Naive thymus-derived CD8-positive, alpha-beta T cell (primary cell): ENCODE measurements at regions not wholly inside any gene's neighbourhood (a gene's known extent, or its start where the extent isn't known, plus 50 kb on each side); places are given as distances from the start of the nearest gene placed in this dataset.
"Not testable (repeated sequence)": the region's sequence is repeated elsewhere in the genome, so short reads cannot be mapped to it uniquely, and the experiment has no call there.

Experiments
- ATAC-seq, 2 donors: fragments of 150-1000 bp; cut with Tn5 transposase in 1 of 2; sonication (Bioruptor Pico), chemical (Tn5 transposase) in 1 of 2; 1 replicate in 1 of 2; 2 replicates in 1 of 2; pipeline ENCODE4 v1.10.0; 2021; ENCODE audit warnings: mild to moderate bottlenecking in 2 of 2, moderate library complexity in 2 of 2
- POLR2A ChIA-PET: fragments of 350-600 bp; sonication (Branson Sonifier 250); formaldehyde crosslinking; loops from one replicate; lab custom pipeline; 2021; ENCODE audit warnings: antibody characterized with exemption; lab: Charles Lee
- DNase-seq, 10 donors: peaks; one replicate each; pipeline versions ENCODE4 v3.0.0 to v3.0.0-alpha.2; 2020 to 2022
- H3K27ac Mint-ChIP-seq, 10 donors: one replicate each; pipeline ENCODE4 v1.8.0; 2020 to 2022; ENCODE audit warnings: mild to moderate bottlenecking in 10 of 10, mixed read lengths in 10 of 10, moderate library complexity in 4 of 10, inconsistent platforms in 1 of 10
- H3K27me3 Mint-ChIP-seq, 5 donors: one replicate each; pipeline ENCODE4 v1.8.0; 2021 to 2022; ENCODE audit warnings: mixed read lengths in 5 of 5
- H3K36me3 Mint-ChIP-seq, 3 donors: one replicate each; pipeline ENCODE4 v1.8.0; 2020 to 2022; ENCODE audit warnings: mixed read lengths in 3 of 3, mild to moderate bottlenecking in 2 of 3, inconsistent platforms in 1 of 3
- H3K4me1 Mint-ChIP-seq, 4 donors: one replicate each; pipeline ENCODE4 v1.8.0; 2021 to 2022; ENCODE audit warnings: mixed read lengths in 4 of 4
- H3K4me3 Mint-ChIP-seq, 10 donors: one replicate each; pipeline ENCODE4 v1.8.0; 2020 to 2022; ENCODE audit warnings: mild to moderate bottlenecking in 10 of 10, mixed read lengths in 10 of 10, moderate library complexity in 6 of 10, inconsistent platforms in 1 of 10
- H3K9me3 Mint-ChIP-seq, 9 donors: one replicate each; pipeline ENCODE4 v1.8.0; 2020 to 2022; ENCODE audit warnings: mixed read lengths in 9 of 9, mild to moderate bottlenecking in 3 of 9, inconsistent platforms in 1 of 9, moderate library complexity in 1 of 9

- Mint-ChIP-seq H3K4me1 (no peaks in the 10 kb centered on the region), H3K4me3 (no peak overlapping the region), H3K27me3 (no peaks in the 10 kb centered on the region), H3K27ac (no peak overlapping the region), H3K9me3 (peaks cover 0 to 4% (median 0%) of the 10 kb centered on the region in 9 donors), H3K36me3 (no peaks in the 10 kb centered on the region)
- ATAC-seq (no peak), DNase-seq (no peak)
- POLR2A ChIA-PET = no interaction called here
Measured at GRCh38 chr3:35448121-35448520, 191.2 kb upstream of the ARPP21 start.

- Mint-ChIP-seq H3K4me1 (no peaks in the 10 kb centered on the region), H3K9me3 (peaks cover 0 to 4% (median 0%) of the 10 kb centered on the region in 9 donors), H3K4me3 (no peak overlapping the region), H3K27me3 (no peaks in the 10 kb centered on the region), H3K27ac (no peak overlapping the region), H3K36me3 (peaks cover 0 to 4% (median 0%) of the 10 kb centered on the region in 3 donors)
- ATAC-seq = no peak
- POLR2A ChIA-PET = no interaction called here
- DNase-seq = no peak
Measured at GRCh38 chr3:35448681-35449080, 190.6 kb upstream of the ARPP21 start.

GRCh38 chr3:35454819-35455218 lies 184.5 kb upstream of the ARPP21 start:
- H3K27me3 Mint-ChIP-seq, DNase-seq, H3K4me3 Mint-ChIP-seq, ATAC-seq, H3K4me1 Mint-ChIP-seq, H3K27ac Mint-ChIP-seq, POLR2A ChIA-PET: not testable (repeated sequence)
- Mint-ChIP-seq H3K36me3 (peaks cover 0 to 11% (median 0%) of the 10 kb centered on the region in 3 donors), H3K9me3 (peaks cover 0 to 28% (median 5%) of the 10 kb centered on the region in 9 donors)

- Mint-ChIP-seq H3K9me3 (peaks cover 0 to 26% (median 4%) of the 10 kb centered on the region in 9 donors), H3K4me3 (no peak overlapping the region), H3K27me3 (no peaks in the 10 kb centered on the region), H3K4me1 (no peaks in the 10 kb centered on the region), H3K27ac (no peak overlapping the region), H3K36me3 (no peaks in the 10 kb centered on the region)
- POLR2A ChIA-PET = no interaction called here
- DNase-seq (no peak), ATAC-seq (no peak)
Measured at GRCh38 chr3:35473956-35474355, 165.4 kb upstream of the ARPP21 start.

- H3K27me3 Mint-ChIP-seq, H3K27ac Mint-ChIP-seq, H3K4me1 Mint-ChIP-seq, DNase-seq, POLR2A ChIA-PET, ATAC-seq, H3K4me3 Mint-ChIP-seq, H3K36me3 Mint-ChIP-seq: not testable (repeated sequence)
- peaks cover 0 to 20% (median 10%) of the 10 kb centered on the region in 9 donors for H3K9me3 Mint-ChIP-seq
Measured at GRCh38 chr3:35482566-35482965, 156.8 kb upstream of the ARPP21 start.

GRCh38 chr3:35483131-35483530 lies 156.2 kb upstream of the ARPP21 start:
- no peak for DNase-seq
- Mint-ChIP-seq H3K27ac (no peak overlapping the region), H3K4me1 (peaks cover 0 to 5% (median 0%) of the 10 kb centered on the region in 4 donors), H3K27me3 (peaks cover 0 to 4% (median 0%) of the 10 kb centered on the region in 5 donors), H3K4me3 (no peak overlapping the region), H3K9me3 (peaks cover 0 to 17% (median 10%) of the 10 kb centered on the region in 9 donors), H3K36me3 (peaks cover 0 to 3% (median 0%) of the 10 kb centered on the region in 3 donors)
- POLR2A ChIA-PET = no interaction called here
- no peak for ATAC-seq

GRCh38 chr3:35484929-35485530 lies 154.3 kb upstream of the ARPP21 start:
- ATAC-seq = no peak
- no peak overlapping the region for H3K27ac Mint-ChIP-seq
- no peak overlapping the region for H3K4me3 Mint-ChIP-seq
- H3K27me3 Mint-ChIP-seq = peaks cover 0 to 4% (median 0%) of the 10 kb centered on the region in 5 donors
- peaks cover 0 to 13% (median 8%) of the 10 kb centered on the region in 9 donors for H3K9me3 Mint-ChIP-seq
- H3K4me1 Mint-ChIP-seq = peaks cover 0 to 5% (median 0%) of the 10 kb centered on the region in 4 donors
- peaks cover 0 to 3% (median 0%) of the 10 kb centered on the region in 3 donors for H3K36me3 Mint-ChIP-seq
- DNase-seq = no peak
- POLR2A ChIA-PET = no interaction called here

GRCh38 chr3:35486295-35486694 lies 153.0 kb upstream of the ARPP21 start:
- ATAC-seq = no peak
- no peak overlapping the region for H3K27ac Mint-ChIP-seq
- POLR2A ChIA-PET = no interaction called here

GRCh38 chr3:35487376-35487775 lies 151.9 kb upstream of the ARPP21 start:
- Mint-ChIP-seq H3K9me3 (peaks cover 0 to 13% (median 2%) of the 10 kb centered on the region in 9 donors), H3K4me1 (peaks cover 0 to 5% (median 0%) of the 10 kb centered on the region in 4 donors), H3K36me3 (no peaks in the 10 kb centered on the region), H3K4me3 (no peak overlapping the region), H3K27ac (no peak overlapping the region), H3K27me3 (peaks cover 0 to 3% (median 0%) of the 10 kb centered on the region in 5 donors)
- no peak for DNase-seq
- no peak for ATAC-seq
- POLR2A ChIA-PET = no interaction called here

More at GRCh38 chr3:35486295-35486694, 153.0 kb upstream of the ARPP21 start:
- Mint-ChIP-seq H3K9me3 (peaks cover 0 to 9% (median 2%) of the 10 kb centered on the region in 9 donors), H3K4me1 (peaks cover 0 to 5% (median 0%) of the 10 kb centered on the region in 4 donors), H3K36me3 (no peaks in the 10 kb centered on the region), H3K27me3 (peaks cover 0 to 3% (median 0%) of the 10 kb centered on the region in 5 donors), H3K4me3 (no peak overlapping the region)
- no peak for DNase-seq

GRCh38 chr3:35488526-35488925 lies 150.8 kb upstream of the ARPP21 start:
- Mint-ChIP-seq H3K4me3 (no peak overlapping the region), H3K27me3 (peaks cover 0 to 3% (median 0%) of the 10 kb centered on the region in 5 donors), H3K36me3 (no peaks in the 10 kb centered on the region), H3K27ac (no peak overlapping the region), H3K9me3 (peaks cover 0 to 13% (median 0%) of the 10 kb centered on the region in 9 donors), H3K4me1 (peaks cover 0 to 5% (median 0%) of the 10 kb centered on the region in 4 donors)
- POLR2A ChIA-PET = no interaction called here
- no peak for DNase-seq
- no peak for ATAC-seq

GRCh38 chr3:35492841-35493240 lies 146.5 kb upstream of the ARPP21 start:
- H3K4me1 Mint-ChIP-seq = no peaks in the 10 kb centered on the region
- no peak overlapping the region for H3K4me3 Mint-ChIP-seq
- H3K27me3 Mint-ChIP-seq = no peaks in the 10 kb centered on the region
- H3K9me3 Mint-ChIP-seq = peaks cover 0 to 16% (median 2%) of the 10 kb centered on the region in 9 donors
- DNase-seq (no peak), ATAC-seq (no peak)
- peaks cover 0 to under 1% (median 0%) of the 10 kb centered on the region in 3 donors for H3K36me3 Mint-ChIP-seq
- POLR2A ChIA-PET = no interaction called here
- H3K27ac Mint-ChIP-seq = no peak overlapping the region

- ATAC-seq (no peak), DNase-seq (no peak)
- Mint-ChIP-seq H3K4me3 (no peak overlapping the region), H3K36me3 (peaks cover 0 to 7% (median 0%) of the 10 kb centered on the region in 3 donors), H3K27ac (no peak overlapping the region), H3K9me3 (peaks cover 0 to 12% (median 5%) of the 10 kb centered on the region in 9 donors), H3K4me1 (no peaks in the 10 kb centered on the region), H3K27me3 (no peaks in the 10 kb centered on the region)
- POLR2A ChIA-PET = no interaction called here
Measured at GRCh38 chr3:35498506-35499210, 140.7 kb upstream of the ARPP21 start.

GRCh38 chr3:35500641-35501350 lies 138.5 kb upstream of the ARPP21 start:
- Mint-ChIP-seq H3K4me1 (no peaks in the 10 kb centered on the region), H3K9me3 (peaks cover 0 to 14% (median 5%) of the 10 kb centered on the region in 9 donors), H3K27me3 (peaks cover 0 to under 1% (median 0%) of the 10 kb centered on the region in 5 donors), H3K4me3 (no peak overlapping the region), H3K36me3 (peaks cover 0 to 7% (median 0%) of the 10 kb centered on the region in 3 donors), H3K27ac (no peak overlapping the region)
- no peak for DNase-seq
- no peak for ATAC-seq
- POLR2A ChIA-PET = no interaction called here
